Liver (tissue), 3 donors: ENCODE measurements at regions not wholly inside any gene's neighbourhood (a gene's known extent, or its start where the extent isn't known, plus 50 kb on each side); places are given as distances from the start of the nearest gene placed in this dataset.

Experiments
- CTCF ChIP-seq: fragments of 150-350 bp; IDR thresholded peaks from 2 replicates; pipeline ENCODE4 v1.5.1; 2017; ENCODE audit warnings: improper control_type of control experiment, low read depth, low read length; ENCODE audit not compliant: missing input control
- TAF1 ChIP-seq: conservative IDR thresholded peaks from 2 replicates; pipeline ENCODE4 v1.6.1; 2016; ENCODE audit warnings: antibody characterized with exemption, mild to moderate bottlenecking
- ZBTB33 ChIP-seq: IDR thresholded peaks from 2 replicates; pipeline ENCODE4 v1.6.1; 2016; ENCODE audit warnings: antibody characterized with exemption
- donor health status: healthy.
- donor health status: healthy.

- TF ChIP-seq ZBTB33 (no peak), TAF1 (no peak), CTCF (no peak)
Measured at GRCh38 chr13:73935991-73936390, 198.2 kb downstream of the KLF12 start.
